ENCODE measurements at regions not wholly inside any gene's neighbourhood (a gene's known extent, or its start where the extent isn't known, plus 50 kb on each side); places are given as distances from the start of the nearest gene placed in this dataset.

- ChIA-PET POLR2A (no interaction called here), CTCF (no interaction called here)
- DNase-seq (ENCODE audit: extremely low spot score) = no peak
- TF ChIP-seq SUZ12 (IDR thresholded peaks at IDR 0.05) (no peak), FOXK2 (IDR thresholded peaks at IDR 0.05) (no peak)
These were observed 127.6 kb upstream of the HNMT start for GRCh38 chr2:137836671-137837070.

- ChIA-PET CTCF (interaction anchor here (0.9 to 1.0 kb wide), 2 partner anchors 372 to 791 kb away, joined by 3 read pairs; no protein-coding TSS in a partner anchor), POLR2A (no interaction called here)
- TF ChIP-seq LEF1 (IDR thresholded peaks at IDR 0.05; ENCODE audit: borderline replicate concordance) (no peak), FOXM1 (IDR thresholded peaks at IDR 0.05; ENCODE audit: borderline replicate concordance) (no peak), FOXK2 (IDR thresholded peaks at IDR 0.05) (no peak), BHLHE40 (IDR thresholded peaks at IDR 0.05; ENCODE audit: borderline replicate concordance) (no peak), FOXA1 (IDR thresholded peaks at IDR 0.05) (no peak), ZNF384 (IDR thresholded peaks at IDR 0.05) (no peak), ARNT (IDR thresholded peaks at IDR 0.05) (no peak), PKNOX1 (IDR thresholded peaks at IDR 0.05) (no peak), CTBP1 (IDR thresholded peaks at IDR 0.05; ENCODE audit: borderline replicate concordance) (no peak), NFRKB (IDR thresholded peaks at IDR 0.05) (no peak), ELF4 (IDR thresholded peaks at IDR 0.05) (no peak), SUZ12 (IDR thresholded peaks at IDR 0.05) (no peak), L3MBTL2 (conservative IDR thresholded peaks at IDR 0.05) (no peak), HDGF (IDR thresholded peaks at IDR 0.05; ENCODE audit: borderline replicate concordance) (no peak), TARDBP (IDR thresholded peaks at IDR 0.05) (no peak), SP1 (IDR thresholded peaks at IDR 0.05) (no peak)
- no peak for DNase-seq (ENCODE audit: extremely low spot score)
These were observed 126.4 kb upstream of the HNMT start for GRCh38 chr2:137837830-137838229.

- TF ChIP-seq PKNOX1 (IDR thresholded peaks at IDR 0.05) (no peak), SUZ12 (IDR thresholded peaks at IDR 0.05) (no peak), LEF1 (IDR thresholded peaks at IDR 0.05; ENCODE audit: borderline replicate concordance) (no peak), NFRKB (IDR thresholded peaks at IDR 0.05) (no peak), FOXA1 (IDR thresholded peaks at IDR 0.05) (no peak), TARDBP (IDR thresholded peaks at IDR 0.05) (no peak), ARNT (IDR thresholded peaks at IDR 0.05) (no peak)
- POLR2A ChIA-PET = no interaction called here
- DNase-seq (ENCODE audit: extremely low spot score) = peak; percentile 65
- CTCF ChIA-PET = interaction anchor here (0.6 to 1.1 kb wide), 4 partner anchors 15 to 792 kb away, joined by 3 to 4 read pairs (median 3); no protein-coding TSS in a partner anchor
These were observed 125.8 kb upstream of the HNMT start for GRCh38 chr2:137838255-137839092.

- DNase-seq (ENCODE audit: extremely low spot score) = no peak
- TF ChIP-seq SUZ12 (IDR thresholded peaks at IDR 0.05) (no peak), SP1 (IDR thresholded peaks at IDR 0.05) (no peak), LEF1 (IDR thresholded peaks at IDR 0.05; ENCODE audit: borderline replicate concordance) (no peak), ELF4 (IDR thresholded peaks at IDR 0.05) (no peak), TARDBP (IDR thresholded peaks at IDR 0.05) (no peak), FOXA1 (IDR thresholded peaks at IDR 0.05) (no peak), PKNOX1 (IDR thresholded peaks at IDR 0.05) (no peak), BHLHE40 (IDR thresholded peaks at IDR 0.05; ENCODE audit: borderline replicate concordance) (no peak), HDGF (IDR thresholded peaks at IDR 0.05; ENCODE audit: borderline replicate concordance) (no peak), FOXM1 (IDR thresholded peaks at IDR 0.05; ENCODE audit: borderline replicate concordance) (no peak), ZNF384 (IDR thresholded peaks at IDR 0.05) (no peak)
- POLR2A ChIA-PET = no interaction called here
- CTCF ChIA-PET = no interaction called here
These were observed 121.8 kb upstream of the HNMT start for GRCh38 chr2:137842430-137842829.

GRCh38 chr2:137842952-137843351 lies 121.3 kb upstream of the HNMT start:
- TF ChIP-seq FOXM1 (IDR thresholded peaks at IDR 0.05; ENCODE audit: borderline replicate concordance) (no peak), HDGF (IDR thresholded peaks at IDR 0.05; ENCODE audit: borderline replicate concordance) (no peak), ELF4 (IDR thresholded peaks at IDR 0.05) (no peak), ARNT (IDR thresholded peaks at IDR 0.05) (no peak), FOXA1 (IDR thresholded peaks at IDR 0.05) (no peak), FOXK2 (IDR thresholded peaks at IDR 0.05) (no peak), L3MBTL2 (conservative IDR thresholded peaks at IDR 0.05) (no peak), TARDBP (IDR thresholded peaks at IDR 0.05) (no peak), CTBP1 (IDR thresholded peaks at IDR 0.05; ENCODE audit: borderline replicate concordance) (no peak), SP1 (IDR thresholded peaks at IDR 0.05) (no peak), SUZ12 (IDR thresholded peaks at IDR 0.05) (no peak), NFRKB (IDR thresholded peaks at IDR 0.05) (no peak), BHLHE40 (IDR thresholded peaks at IDR 0.05; ENCODE audit: borderline replicate concordance) (no peak), LEF1 (IDR thresholded peaks at IDR 0.05; ENCODE audit: borderline replicate concordance) (no peak), PKNOX1 (IDR thresholded peaks at IDR 0.05) (no peak), ZNF384 (IDR thresholded peaks at IDR 0.05) (no peak)
- POLR2A ChIA-PET = no interaction called here
- DNase-seq (ENCODE audit: extremely low spot score) = no peak
- CTCF ChIA-PET = no interaction called here

GRCh38 chr2:137845422-137845821 lies 118.9 kb upstream of the HNMT start:
- no peak for TF ChIP-seq CTBP1 (IDR thresholded peaks at IDR 0.05; ENCODE audit: borderline replicate concordance)
- TF ChIP-seq FOXM1 (IDR thresholded peaks at IDR 0.05; ENCODE audit: borderline replicate concordance) = no peak
- no peak for TF ChIP-seq PKNOX1 (IDR thresholded peaks at IDR 0.05)
- TF ChIP-seq BHLHE40 (IDR thresholded peaks at IDR 0.05; ENCODE audit: borderline replicate concordance) = no peak
- TF ChIP-seq FOXK2 (IDR thresholded peaks at IDR 0.05) = no peak
- TF ChIP-seq NFRKB (IDR thresholded peaks at IDR 0.05) = no peak
- no peak for TF ChIP-seq ELF4 (IDR thresholded peaks at IDR 0.05)
- TF ChIP-seq TARDBP (IDR thresholded peaks at IDR 0.05) = no peak
- no peak for TF ChIP-seq LEF1 (IDR thresholded peaks at IDR 0.05; ENCODE audit: borderline replicate concordance)
- TF ChIP-seq L3MBTL2 (conservative IDR thresholded peaks at IDR 0.05) = no peak
- TF ChIP-seq SP1 (IDR thresholded peaks at IDR 0.05) = no peak
- TF ChIP-seq ARNT (IDR thresholded peaks at IDR 0.05) = no peak
- TF ChIP-seq HDGF (IDR thresholded peaks at IDR 0.05; ENCODE audit: borderline replicate concordance) = no peak
- TF ChIP-seq ZNF384 (IDR thresholded peaks at IDR 0.05) = no peak
- TF ChIP-seq SUZ12 (IDR thresholded peaks at IDR 0.05) = no peak
- no peak for TF ChIP-seq FOXA1 (IDR thresholded peaks at IDR 0.05)
- POLR2A ChIA-PET = no interaction called here
- DNase-seq (ENCODE audit: extremely low spot score) = no peak
- CTCF ChIA-PET = no interaction called here
